NCI-H82 (cell line): ENCODE measurements at regions not wholly inside any gene's neighbourhood (a gene's known extent, or its start where the extent isn't known, plus 50 kb on each side); places are given as distances from the start of the nearest gene placed in this dataset.

ENCODE experiments used
- DNase-seq: peaks from one replicate; lab custom pipeline; 2025; lab: John Stamatoyannopoulos, UW

GRCh38 chr6:103047567-103047966 lies 1654.1 kb downstream of the GRIK2 start:
- no peak for DNase-seq

DNA sequence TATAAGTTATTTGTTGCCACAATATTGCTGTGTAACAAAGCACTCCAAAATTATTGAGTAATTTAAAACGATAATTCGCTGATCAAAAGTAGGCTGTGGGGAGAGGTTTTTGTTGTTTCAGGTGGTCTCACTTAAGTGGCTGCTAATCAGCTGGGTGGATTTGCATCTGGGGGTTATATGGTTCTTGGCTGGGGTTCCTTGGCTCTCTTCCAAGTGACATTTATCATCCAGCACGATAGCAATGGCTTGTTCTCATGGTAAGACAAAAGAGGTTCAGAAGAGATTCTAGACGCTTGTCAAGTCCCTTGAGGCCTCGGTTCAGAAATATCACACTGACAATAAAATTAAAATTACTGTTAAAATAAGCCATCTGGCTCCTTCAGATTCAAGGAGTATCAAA lies 1648.8 kb downstream of the GRIK2 start:
- DNase-seq, result peak; percentile 36

GRCh38 chr6:103036846-103037245 lies 1643.3 kb downstream of the GRIK2 start:
- DNase-seq, result no peak

DNA sequence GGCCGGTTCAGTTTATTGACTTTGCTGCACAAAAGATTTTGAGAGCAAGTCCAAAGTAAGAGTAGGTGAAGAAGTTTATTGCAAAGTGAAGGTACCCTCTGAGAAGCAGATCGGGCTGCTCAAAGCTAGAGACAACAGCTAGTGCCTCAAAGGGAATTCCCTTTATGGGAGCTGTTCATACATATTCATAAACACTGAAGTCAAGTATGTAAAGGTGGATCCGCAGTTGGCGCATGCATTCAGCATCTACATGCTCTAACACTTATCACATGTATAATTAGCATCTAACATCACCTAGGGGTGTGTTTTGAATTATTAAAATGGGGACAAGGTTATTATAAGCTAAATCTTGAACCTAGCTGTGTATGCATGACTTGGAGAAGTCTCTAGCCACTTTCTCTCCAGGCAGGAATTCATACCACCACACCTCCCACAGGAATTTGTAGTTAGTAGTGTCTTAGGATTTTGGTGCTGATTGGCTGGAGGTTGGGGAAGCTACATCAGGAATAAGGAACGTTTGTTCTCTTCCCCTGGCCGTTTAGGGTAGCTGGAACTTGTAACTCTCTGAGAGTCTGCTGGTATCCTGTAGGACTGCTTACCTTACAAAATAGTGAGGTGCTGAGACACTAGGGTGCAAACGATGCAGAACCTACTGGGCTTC lies 1633.9 kb downstream of the GRIK2 start:
- DNase-seq, result no peak

- no peak for DNase-seq
Observed at GRCh38 chr6:103018426-103018825, 1624.9 kb downstream of the GRIK2 start.

DNA sequence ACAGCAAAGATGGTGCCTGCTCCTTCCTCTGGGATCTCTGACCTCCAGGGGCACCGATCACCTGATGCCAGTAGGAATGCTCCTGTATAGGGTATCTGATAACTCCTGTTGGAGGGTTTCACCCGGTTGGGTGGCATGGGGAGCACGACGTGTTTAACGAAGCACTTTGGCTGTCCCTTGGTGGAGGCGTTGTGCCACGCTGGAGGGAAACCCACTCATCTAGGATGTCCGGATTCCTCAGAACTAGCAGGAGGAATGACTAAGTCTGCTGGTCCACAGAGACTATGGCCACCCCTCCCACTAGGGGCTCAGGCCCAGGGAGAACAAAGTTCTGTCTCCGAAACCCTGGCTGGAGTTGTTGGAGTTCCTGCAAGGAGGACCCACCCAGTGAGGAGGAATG lies 1624.4 kb downstream of the GRIK2 start:
- DNase-seq, result no peak

DNA sequence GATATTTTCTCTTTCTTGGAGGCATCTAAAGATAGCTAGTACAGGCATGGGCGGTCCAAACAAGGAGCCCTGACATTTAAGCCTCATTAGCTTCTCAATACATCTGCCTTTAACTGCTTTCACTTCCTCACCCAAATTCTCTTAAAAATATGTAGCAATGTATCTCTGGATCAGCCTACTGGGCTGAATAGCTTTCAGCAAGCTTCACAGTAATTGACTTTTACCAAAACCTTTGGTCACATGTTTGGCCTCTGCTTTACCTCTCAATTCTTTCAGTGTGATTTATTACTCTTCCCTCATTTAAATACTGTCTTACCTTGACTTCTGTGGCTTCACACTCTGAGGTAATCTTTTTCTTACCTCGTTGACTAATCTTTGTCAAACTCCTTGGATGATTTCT lies 1618.1 kb downstream of the GRIK2 start:
- DNase-seq, result no peak

DNA sequence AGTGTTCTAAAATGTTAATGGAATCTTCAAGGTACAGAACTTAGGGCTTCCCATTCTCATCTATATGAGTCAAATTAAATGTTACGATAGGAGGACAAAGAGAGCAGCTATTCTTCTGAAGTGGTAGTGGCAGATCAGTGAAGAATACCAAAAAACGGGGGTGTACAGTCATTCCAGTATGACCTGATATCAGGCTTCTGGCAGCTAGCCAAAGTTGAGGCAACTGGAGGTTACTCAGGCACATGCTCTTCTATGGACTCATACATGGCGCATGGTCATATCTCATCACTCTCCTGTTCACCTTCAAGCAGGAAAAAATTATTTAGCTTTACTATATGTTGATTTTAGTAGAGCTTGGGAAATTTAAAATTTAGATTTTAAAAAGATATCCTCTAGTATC lies 1608.8 kb downstream of the GRIK2 start:
- peak; percentile 0 for DNase-seq

GRCh38 chr6:103001724-103002123 lies 1608.2 kb downstream of the GRIK2 start:
- DNase-seq, result no peak

DNA sequence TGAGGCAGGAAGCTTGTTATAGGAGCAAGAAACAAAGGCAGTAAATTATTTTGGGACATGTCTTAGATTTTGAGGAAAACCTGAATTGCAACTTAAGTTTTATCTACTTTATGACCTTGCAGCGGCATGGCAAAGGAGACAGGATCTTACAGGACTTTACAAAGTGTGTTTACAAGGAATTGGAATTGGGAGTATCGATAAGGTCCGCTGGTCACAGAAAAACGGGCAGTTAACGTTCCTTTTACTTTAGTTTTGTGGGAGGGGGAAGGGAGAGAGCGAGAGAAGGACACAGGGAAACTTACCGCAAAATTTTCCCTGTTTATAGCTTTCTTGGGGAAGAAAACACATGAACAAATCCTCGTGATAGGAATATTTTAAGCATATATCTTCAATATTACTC lies 1607.2 kb downstream of the GRIK2 start:
- DNase-seq, result no peak

- no peak for DNase-seq
Observed at GRCh38 chr6:102995491-102995890, 1602.0 kb downstream of the GRIK2 start.

DNA sequence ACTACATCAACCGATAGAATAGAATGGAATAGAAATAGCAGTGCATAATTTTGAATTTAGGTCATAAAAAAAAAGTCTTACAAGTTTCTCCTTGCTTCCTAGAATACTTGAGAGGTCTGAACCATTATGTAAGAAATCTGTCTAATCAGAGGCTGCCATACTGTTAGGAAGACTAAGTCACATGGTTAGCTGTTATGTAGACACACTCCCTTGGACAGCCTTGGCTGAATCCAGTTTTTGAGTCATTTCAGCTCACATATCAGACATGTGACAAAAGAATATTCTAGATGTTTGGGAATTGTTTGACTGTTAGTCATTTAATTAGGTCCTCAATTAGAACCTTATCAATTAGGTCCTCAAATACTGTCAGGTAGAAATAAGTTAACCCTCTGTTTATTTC lies 1601.4 kb downstream of the GRIK2 start:
- DNase-seq, result no peak

- no peak for DNase-seq
Observed at GRCh38 chr6:102986086-102986485, 1592.6 kb downstream of the GRIK2 start.

DNA sequence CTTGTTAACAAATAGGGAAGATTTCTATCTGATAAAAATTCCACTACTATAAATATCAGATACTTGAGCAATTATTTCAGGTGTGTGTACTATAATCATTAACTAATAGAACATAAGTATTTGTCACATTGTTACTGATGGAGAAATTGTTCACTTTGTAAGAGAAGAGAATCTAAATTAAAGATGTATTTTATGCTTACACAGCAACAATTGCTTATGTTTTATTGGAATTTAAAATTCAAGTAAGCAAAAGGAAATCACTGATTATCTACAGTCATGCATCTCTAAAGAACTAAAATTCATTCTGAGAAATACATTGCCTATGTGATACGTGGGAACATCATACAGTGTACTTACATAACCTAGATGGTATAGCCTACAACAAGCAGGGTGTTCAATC lies 1590.8 kb downstream of the GRIK2 start:
- DNase-seq, result no peak

DNA sequence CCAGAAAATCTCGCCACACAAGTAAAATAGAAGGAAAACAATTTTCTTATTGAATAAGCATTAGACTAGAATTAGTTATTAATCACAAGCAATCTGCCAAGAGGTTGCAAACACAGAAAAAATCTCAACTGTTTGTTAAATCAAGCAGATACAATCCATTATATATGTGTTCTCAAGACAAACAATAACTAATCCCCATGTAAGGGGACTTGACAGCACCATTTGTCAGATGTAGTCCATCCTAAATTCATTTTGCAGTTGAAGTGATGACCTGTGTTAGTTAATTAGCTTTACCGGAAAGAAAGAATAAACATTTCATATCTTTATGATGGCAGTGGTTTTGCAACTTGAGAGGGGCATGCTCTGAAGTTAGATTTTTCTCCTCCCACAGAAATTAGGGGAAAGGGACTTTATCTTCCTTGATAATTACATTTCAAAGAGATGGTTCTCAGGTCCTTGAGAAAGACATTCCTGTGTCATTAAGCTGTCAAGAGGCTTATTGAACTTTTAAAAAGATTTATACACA lies 1588.0 kb downstream of the GRIK2 start:
- DNase-seq, result no peak

GRCh38 chr6:102980951-102981350 lies 1587.4 kb downstream of the GRIK2 start:
- no peak for DNase-seq

DNA sequence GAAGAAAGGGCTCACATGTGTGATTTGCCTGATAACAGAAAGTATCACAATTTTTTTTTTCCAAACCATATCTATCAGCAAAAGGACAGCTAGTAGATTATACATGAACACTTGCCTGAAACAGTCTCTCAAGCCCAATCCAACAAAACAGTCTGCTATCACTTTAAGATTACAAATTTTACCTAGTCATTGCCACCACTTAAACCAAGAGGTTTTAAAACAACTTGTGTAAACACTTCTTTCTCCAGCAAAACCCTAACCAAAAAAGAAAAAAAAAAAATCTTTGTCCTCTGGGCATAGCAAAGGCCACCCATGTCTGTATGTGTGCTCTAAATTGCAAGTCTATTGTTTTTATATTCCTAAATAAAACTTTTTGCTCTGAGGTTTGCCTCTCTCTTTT lies 1568.4 kb downstream of the GRIK2 start:
- no peak for DNase-seq

DNA sequence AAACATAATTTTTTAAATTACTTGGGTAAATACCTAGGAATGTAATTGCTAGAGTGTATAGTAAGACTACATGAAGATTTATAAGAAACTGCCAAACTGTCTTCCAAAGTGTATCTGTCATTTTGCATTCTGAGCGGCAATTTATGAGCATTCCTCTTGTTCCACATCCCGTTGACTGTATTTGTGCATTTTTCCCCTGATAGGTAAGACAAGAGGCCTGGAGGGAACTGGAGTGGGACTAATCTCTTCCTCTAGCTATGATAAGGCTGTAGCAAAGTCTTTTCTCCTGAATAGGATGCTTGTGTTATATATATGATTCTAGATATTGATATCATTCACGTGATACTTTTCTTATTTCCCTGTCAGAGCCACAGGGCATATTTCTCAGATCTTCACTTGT lies 1557.5 kb downstream of the GRIK2 start:
- DNase-seq, result no peak

DNA sequence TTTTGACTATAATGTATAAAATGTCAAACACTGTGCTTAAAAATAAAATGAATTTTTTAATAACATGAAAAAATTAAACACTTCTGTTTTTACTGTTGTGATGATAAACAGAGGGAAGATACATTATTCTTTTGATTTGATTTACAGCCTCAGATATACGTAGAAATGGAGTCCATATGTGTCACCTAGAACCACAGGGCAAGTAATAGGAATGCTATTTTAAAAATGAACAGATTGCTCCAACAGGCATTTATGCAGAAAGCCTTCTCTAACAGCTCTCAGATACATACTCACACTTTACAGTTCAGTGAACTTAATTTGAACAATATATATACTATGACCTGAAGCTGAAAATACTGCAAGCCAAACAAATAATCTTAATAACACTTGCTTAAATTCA lies 1551.0 kb downstream of the GRIK2 start:
- no peak for DNase-seq

DNA sequence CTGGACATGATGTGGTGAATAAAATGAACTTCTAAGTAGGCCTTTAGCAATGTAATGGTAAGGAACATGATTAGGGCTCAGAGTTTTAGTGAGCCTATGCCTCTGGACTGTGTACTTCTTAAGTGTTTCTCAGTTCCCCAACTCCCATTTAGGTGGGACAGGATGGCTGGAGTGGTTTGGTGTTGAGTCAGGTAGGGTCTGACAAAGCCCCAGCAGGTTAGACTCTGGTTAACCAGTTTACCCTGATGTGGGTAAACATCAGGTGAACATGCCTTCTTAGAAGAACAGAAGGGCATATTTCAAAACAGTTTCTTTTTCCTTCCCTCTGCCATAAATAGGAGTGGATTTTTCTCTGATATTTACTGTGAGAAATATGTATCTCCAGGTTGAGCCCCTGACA lies 1548.7 kb downstream of the GRIK2 start:
- no peak for DNase-seq

DNA sequence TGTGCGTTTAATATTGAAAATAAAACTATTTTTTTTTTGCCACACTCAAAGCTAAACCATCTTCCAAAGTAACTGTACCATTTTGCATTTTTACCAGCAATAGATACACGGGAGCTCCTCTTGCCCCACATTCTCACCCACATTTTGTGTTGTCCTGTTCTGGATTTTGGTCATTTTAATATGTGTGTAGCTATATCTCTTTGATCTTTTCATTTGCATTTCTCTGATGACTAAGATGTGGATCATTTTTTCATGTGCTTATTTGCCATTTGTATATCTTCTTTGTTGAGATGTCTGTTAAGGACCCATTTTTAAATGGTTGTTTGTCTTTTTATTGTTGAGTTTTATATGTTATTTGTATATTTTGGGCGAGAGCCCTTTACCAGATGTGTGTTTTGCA lies 1543.5 kb downstream of the GRIK2 start:
- no peak for DNase-seq

- DNase-seq, result no peak
Observed at GRCh38 chr6:102928109-102928508, 1534.6 kb downstream of the GRIK2 start.

DNA sequence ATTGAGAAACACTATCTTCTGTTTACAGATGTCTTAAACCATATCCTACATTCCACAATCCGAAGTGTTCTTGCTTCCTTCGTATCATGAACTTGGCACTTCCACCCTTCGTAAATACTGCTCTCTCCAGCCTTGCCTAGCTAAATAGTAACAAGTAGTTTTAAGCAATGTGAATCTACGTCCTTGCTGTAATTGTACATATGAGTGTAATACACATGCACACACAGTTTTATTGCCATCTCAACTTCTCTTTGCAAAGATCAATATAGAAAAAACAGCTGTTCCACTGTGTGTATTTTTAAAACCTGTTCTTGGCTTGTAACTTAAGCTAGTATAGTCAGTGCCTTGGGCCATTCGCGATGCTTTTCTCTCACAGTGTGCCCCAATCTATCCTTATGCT lies 1524.7 kb downstream of the GRIK2 start:
- DNase-seq, result no peak

- no peak for DNase-seq
Observed at GRCh38 chr6:102911571-102911970, 1518.1 kb downstream of the GRIK2 start.
